Smooth muscle cell (in vitro differentiated cells): ENCODE measurements at regions not wholly inside any gene's neighbourhood (a gene's known extent, or its start where the extent isn't known, plus 50 kb on each side); places are given as distances from the start of the nearest gene placed in this dataset.

Experiments used
- DNase-seq: peaks from one replicate; lab custom pipeline; 2025; ENCODE audit not compliant: unreplicated experiment; lab: John Stamatoyannopoulos, UW
- H2AFZ ChIP-seq: fragments of 200-600 bp; sonication (generic); 2 replicates; pipeline ENCODE4 v1.6.0; 2016; ENCODE audit warnings: antibody characterized with exemption, low read depth, mild to moderate bottlenecking
- H3F3A ChIP-seq: fragments of 200-600 bp; sonication (generic); 2 replicates; pipeline ENCODE4 v1.6.0; 2017; ENCODE audit warnings: antibody characterized with exemption, low read depth
- H3K27ac ChIP-seq: fragments of 200-600 bp; sonication (generic); 2 replicates; pipeline ENCODE4 v1.5.1; 2016; ENCODE audit warnings: low read depth, mild to moderate bottlenecking
- H3K27me3 ChIP-seq: fragments of 200-600 bp; sonication (generic); 2 replicates; pipeline ENCODE4 v1.6.1; 2016; ENCODE audit warnings: low read depth, mild to moderate bottlenecking
- H3K36me3 ChIP-seq: fragments of 200-600 bp; sonication (generic); 2 replicates; pipeline ENCODE4 v1.5.1; 2016; ENCODE audit warnings: low read depth
- H3K4me1 ChIP-seq: fragments of 200-600 bp; sonication (generic); 2 replicates; pipeline ENCODE4 v1.5.1; 2016; ENCODE audit warnings: low read depth
- H3K4me2 ChIP-seq: fragments of 200-600 bp; sonication (generic); 2 replicates; pipeline ENCODE4 v1.6.0; 2016; ENCODE audit warnings: mild to moderate bottlenecking
- H3K4me3 ChIP-seq: fragments of 200-600 bp; sonication (generic); 2 replicates; pipeline ENCODE4 v1.5.1; 2016; ENCODE audit warnings: mild to moderate bottlenecking
- H3K79me2 ChIP-seq: fragments of 200-600 bp; sonication (generic); 2 replicates; pipeline ENCODE4 v1.6.0; 2016; ENCODE audit warnings: low read depth, mild to moderate bottlenecking
- H3K9ac ChIP-seq: fragments of 200-600 bp; sonication (generic); 2 replicates; pipeline ENCODE4 v1.6.0; 2016; ENCODE audit warnings: low read depth
- H3K9me3 ChIP-seq: fragments of 200-600 bp; sonication (generic); replicated peaks from 2 replicates; pipeline ENCODE4 v1.5.1; 2016; ENCODE audit warnings: low read depth
- H4K20me1 ChIP-seq: fragments of 200-600 bp; sonication (generic); 2 replicates; pipeline ENCODE4 v1.6.0; 2016; ENCODE audit warnings: low read depth
- CTCF ChIP-seq: fragments of 200-600 bp; sonication (generic); IDR thresholded peaks from 2 replicates; pipeline ENCODE4 v1.5.1; 2017; ENCODE audit warnings: borderline replicate concordance, mild to moderate bottlenecking, antibody characterized with exemption; ENCODE audit not compliant: insufficient read depth, poor library complexity, severe bottlenecking
- WGBS: methylation state at CpG from one replicate; pipeline ENCODE4 v1.1.7; 2016; ENCODE audit warnings: low lambda C conversion rate; 5-methylcytosine and 5-hydroxymethylcytosine counted together

- Histone ChIP-seq H2AFZ (no peak overlapping the region), H4K20me1 (no peaks in the 10 kb centered on the region), H3K9ac (no peak overlapping the region), H3K27me3 (no peaks in the 10 kb centered on the region), H3K4me2 (no peak overlapping the region), H3K9me3 (no peaks in the 10 kb centered on the region), H3K36me3 (no peaks in the 10 kb centered on the region), H3K4me3 (no peak overlapping the region), H3K4me1 (no peaks in the 10 kb centered on the region), H3K27ac (no peak overlapping the region), H3K79me2 (no peaks in the 10 kb centered on the region), H3F3A (peaks cover 10% of the 10 kb centered on the region)
- DNase-seq, result no peak
- TF ChIP-seq CTCF, result no peak
- WGBS, result 100% methylated on average over 1 of the region's 1 CpG
Measured at GRCh38 chr17:71417142-71417541, 703.7 kb upstream of the SOX9 start.

GRCh38 chr17:71422968-71423367 is 697.9 kb upstream of the SOX9 start:
- no peaks in the 10 kb centered on the region for H3K36me3 ChIP-seq
- TF ChIP-seq CTCF, result no peak
- H3K27ac ChIP-seq, result no peak overlapping the region
- H3K79me2 ChIP-seq, result no peaks in the 10 kb centered on the region
- no peaks in the 10 kb centered on the region for H4K20me1 ChIP-seq
- H3K4me2 ChIP-seq, result no peak overlapping the region
- no peaks in the 10 kb centered on the region for H3K27me3 ChIP-seq
- no peak overlapping the region for H2AFZ ChIP-seq
- H3K9me3 ChIP-seq, result no peaks in the 10 kb centered on the region
- H3K4me1 ChIP-seq, result peaks cover 4% of the 10 kb centered on the region
- H3F3A ChIP-seq, result no peaks in the 10 kb centered on the region
- WGBS, result 100% methylated on average over 1 of the region's 1 CpG
- no peak overlapping the region for H3K9ac ChIP-seq
- DNase-seq, result no peak
- no peak overlapping the region for H3K4me3 ChIP-seq

- Histone ChIP-seq H3F3A (no peaks in the 10 kb centered on the region), H3K79me2 (no peaks in the 10 kb centered on the region), H3K36me3 (no peaks in the 10 kb centered on the region), H3K27ac (peak overlapping the region; percentile 46), H3K9ac (no peak overlapping the region), H4K20me1 (no peaks in the 10 kb centered on the region), H2AFZ (no peak overlapping the region), H3K4me3 (no peak overlapping the region), H3K27me3 (no peaks in the 10 kb centered on the region), H3K9me3 (no peaks in the 10 kb centered on the region), H3K4me2 (peak overlapping the region; percentile 27), H3K4me1 (peaks cover 4% of the 10 kb centered on the region)
- WGBS, result 42% methylated on average over 5 of the region's 5 CpGs
- DNase-seq, result no peak
- TF ChIP-seq CTCF, result no peak
Measured at GRCh38 chr17:71423871-71424546, 696.8 kb upstream of the SOX9 start.

- WGBS, result 69% methylated on average over 3 of the region's 3 CpGs
Measured at GRCh38 chr17:71427801-71428200, 693.0 kb upstream of the SOX9 start.

More at GRCh38 chr17:71427801-71428200, 693.0 kb upstream of the SOX9 start:
- TF ChIP-seq CTCF, result no peak
- Histone ChIP-seq H2AFZ (no peak overlapping the region), H3K27ac (no peak overlapping the region), H3K9me3 (no peaks in the 10 kb centered on the region), H3F3A (no peaks in the 10 kb centered on the region), H3K27me3 (no peaks in the 10 kb centered on the region), H3K4me1 (peaks cover 4% of the 10 kb centered on the region), H3K9ac (no peak overlapping the region), H4K20me1 (no peaks in the 10 kb centered on the region), H3K36me3 (no peaks in the 10 kb centered on the region), H3K4me3 (no peak overlapping the region), H3K79me2 (no peaks in the 10 kb centered on the region), H3K4me2 (no peak overlapping the region)
- DNase-seq, result no peak
